ENCODE measurements at regions not wholly inside any gene's neighbourhood (a gene's known extent, or its start where the extent isn't known, plus 50 kb on each side); places are given as distances from the start of the nearest gene placed in this dataset.
"Not testable (repeated sequence)": the region's sequence is repeated elsewhere in the genome, so short reads cannot be mapped to it uniquely, and the experiment has no call there.

GRCh38 chr2:111433892-111434607 is 313.3 kb downstream of the BCL2L11 start:
- H3K27me3 ChIP-seq = not testable (repeated sequence)

DNA sequence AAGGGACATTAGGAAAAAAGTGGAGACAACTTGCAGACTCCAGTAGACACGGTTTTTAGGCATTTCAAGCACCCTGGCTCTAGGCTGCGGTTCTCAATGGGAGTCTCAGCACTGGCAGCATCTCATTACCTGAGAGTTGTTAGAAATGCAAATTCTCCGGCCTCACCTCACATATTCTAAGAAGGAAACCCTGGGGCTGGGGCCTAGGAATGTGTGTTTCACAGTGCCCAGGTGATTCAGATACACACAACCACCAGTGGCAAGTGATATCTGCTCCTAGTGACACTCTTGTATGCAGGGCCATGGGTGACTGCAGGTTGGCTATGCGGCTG is 313.9 kb downstream of the BCL2L11 start:
- DNase-seq; H3K9me3 ChIP-seq; H3K27me3 ChIP-seq; ATAC-seq; intact Hi-C loops (cut with DNase I; ENCODE audit: low total_unique reads); H3K36me3 ChIP-seq; H3K27ac ChIP-seq; H3K4me1 ChIP-seq; in situ Hi-C loops (cut with MboI; ENCODE audit: low sequenced_read_pairs in 4 of 4); H3K4me3 ChIP-seq: not testable (repeated sequence)

More at GRCh38 chr2:111433892-111434607, 313.3 kb downstream of the BCL2L11 start:
- H3K36me3 ChIP-seq; H3K27ac ChIP-seq; ATAC-seq; DNase-seq; H3K4me3 ChIP-seq; in situ Hi-C loops (cut with MboI; ENCODE audit: low sequenced_read_pairs in 4 of 4); H3K4me1 ChIP-seq; intact Hi-C loops (cut with DNase I; ENCODE audit: low total_unique reads); H3K9me3 ChIP-seq: not testable (repeated sequence)

DNA sequence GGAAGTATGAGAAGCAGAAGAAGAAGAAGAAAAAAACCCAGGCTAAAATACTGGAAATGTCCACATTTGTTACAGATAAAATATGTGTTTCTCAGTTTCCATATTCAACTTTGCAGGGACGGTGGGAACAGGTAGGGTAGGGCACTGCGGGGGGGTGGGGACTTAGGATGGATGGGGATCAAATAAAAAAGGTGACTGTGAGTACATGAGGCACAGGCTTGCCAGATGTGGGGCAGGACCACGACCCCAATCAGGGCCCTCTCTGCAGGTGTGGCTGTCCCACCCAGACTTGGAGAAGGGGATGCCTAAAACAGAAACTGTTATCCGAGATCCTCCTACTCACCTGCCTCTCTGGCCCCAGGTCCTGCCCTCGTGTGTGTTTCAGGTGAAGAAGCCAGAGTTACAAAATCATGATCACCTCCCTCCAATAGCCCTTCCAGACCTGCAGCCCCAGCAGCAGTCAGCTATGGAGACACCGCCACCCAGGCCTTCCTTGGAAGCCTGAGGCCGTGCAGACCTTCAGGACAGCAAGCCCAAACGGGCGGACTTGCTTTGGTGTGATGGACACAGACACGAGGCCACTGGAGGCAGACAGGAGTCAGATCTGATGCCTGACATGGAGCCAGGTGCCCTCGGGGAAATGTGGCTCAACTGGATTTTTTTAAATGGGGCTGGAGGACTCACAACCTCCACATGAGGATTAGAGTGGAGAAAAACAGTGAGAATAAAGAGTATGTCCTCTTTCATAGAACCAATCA is 315.0 kb downstream of the BCL2L11 start:
- H3K9me3 ChIP-seq; intact Hi-C loops (cut with DNase I; ENCODE audit: low total_unique reads); H3K27ac ChIP-seq; H3K4me3 ChIP-seq; H3K36me3 ChIP-seq; H3K4me1 ChIP-seq; DNase-seq; H3K27me3 ChIP-seq; in situ Hi-C loops (cut with MboI; ENCODE audit: low sequenced_read_pairs in 4 of 4): not testable (repeated sequence)
- peak in 1 of 2 donors; percentile 20 for ATAC-seq

- H3K27me3 ChIP-seq; intact Hi-C loops (cut with DNase I; ENCODE audit: low total_unique reads); DNase-seq; H3K9me3 ChIP-seq; H3K4me3 ChIP-seq; H3K4me1 ChIP-seq; in situ Hi-C loops (cut with MboI; ENCODE audit: low sequenced_read_pairs in 4 of 4); H3K27ac ChIP-seq; H3K36me3 ChIP-seq; ATAC-seq: not testable (repeated sequence)
These were observed 315.7 kb downstream of the BCL2L11 start for GRCh38 chr2:111436411-111436810.

DNA sequence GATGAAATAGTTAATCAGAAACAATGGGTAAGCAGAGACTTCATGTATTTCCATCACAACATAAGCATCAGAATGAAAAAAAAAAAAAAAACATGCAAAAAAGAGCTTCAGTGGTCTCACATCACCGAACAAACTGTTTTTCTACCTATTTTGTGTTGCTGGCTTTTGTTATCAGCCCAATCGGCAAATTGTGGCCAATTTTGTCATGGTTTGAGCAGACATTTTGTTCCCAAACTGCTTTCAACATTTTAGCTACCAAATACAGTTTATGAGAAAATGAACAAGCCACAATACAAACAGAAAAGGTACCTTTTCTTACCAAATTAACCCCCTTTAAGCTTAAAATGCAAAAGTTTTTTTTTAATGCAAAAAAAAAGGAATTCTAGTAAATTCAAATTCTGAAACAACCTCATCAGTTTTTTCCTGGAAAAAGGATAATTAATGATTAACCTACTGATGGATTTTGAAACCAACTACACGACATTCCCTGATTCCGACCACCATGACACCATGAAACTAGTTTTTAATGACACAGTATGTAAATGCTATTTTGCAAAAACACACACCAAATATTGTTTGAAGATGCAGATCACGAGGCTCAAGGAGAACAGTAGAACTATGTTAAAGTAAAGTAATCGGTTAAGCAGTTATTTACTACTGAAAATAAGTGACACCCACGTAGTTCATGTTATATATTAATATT is 316.7 kb downstream of the BCL2L11 start:
- H3K4me3 ChIP-seq; ATAC-seq; H3K36me3 ChIP-seq; in situ Hi-C loops (cut with MboI; ENCODE audit: low sequenced_read_pairs in 4 of 4); H3K9me3 ChIP-seq; DNase-seq; H3K4me1 ChIP-seq; H3K27ac ChIP-seq; H3K27me3 ChIP-seq; intact Hi-C loops (cut with DNase I; ENCODE audit: low total_unique reads): not testable (repeated sequence)

GRCh38 chr2:111438161-111438560 is 317.4 kb downstream of the BCL2L11 start:
- intact Hi-C loops (cut with DNase I; ENCODE audit: low total_unique reads); ATAC-seq; in situ Hi-C loops (cut with MboI; ENCODE audit: low sequenced_read_pairs in 4 of 4); H3K9me3 ChIP-seq; H3K27ac ChIP-seq; H3K27me3 ChIP-seq; H3K4me3 ChIP-seq; H3K36me3 ChIP-seq; H3K4me1 ChIP-seq; DNase-seq: not testable (repeated sequence)

GRCh38 chr2:111439237-111439636 is 318.5 kb downstream of the BCL2L11 start:
- intact Hi-C loops (cut with DNase I; ENCODE audit: low total_unique reads); DNase-seq; H3K27ac ChIP-seq; H3K4me1 ChIP-seq; H3K4me3 ChIP-seq; H3K36me3 ChIP-seq; in situ Hi-C loops (cut with MboI; ENCODE audit: low sequenced_read_pairs in 4 of 4); H3K9me3 ChIP-seq; H3K27me3 ChIP-seq; ATAC-seq: not testable (repeated sequence)

DNA sequence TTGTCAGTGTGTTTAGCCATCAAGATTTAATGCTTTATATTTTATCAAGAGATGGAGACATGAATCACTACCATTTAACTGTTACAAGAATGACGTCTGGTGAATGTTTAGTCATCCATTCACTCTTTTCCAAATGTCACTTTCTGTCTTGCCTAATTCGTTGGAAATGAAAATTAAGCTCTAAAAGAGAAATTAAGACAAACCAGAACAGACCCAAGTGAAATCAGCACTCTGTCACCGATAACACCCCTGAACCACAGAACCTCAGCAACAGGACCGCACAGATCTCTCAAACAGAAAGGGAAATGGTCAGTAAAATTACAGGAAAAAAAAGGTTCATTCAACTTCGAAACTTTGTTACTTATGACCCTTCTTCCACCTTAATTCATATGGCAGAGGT is 320.9 kb downstream of the BCL2L11 start:
- in situ Hi-C loops (cut with MboI; ENCODE audit: low sequenced_read_pairs in 4 of 4); ATAC-seq; H3K4me1 ChIP-seq: not testable (repeated sequence)

DNA sequence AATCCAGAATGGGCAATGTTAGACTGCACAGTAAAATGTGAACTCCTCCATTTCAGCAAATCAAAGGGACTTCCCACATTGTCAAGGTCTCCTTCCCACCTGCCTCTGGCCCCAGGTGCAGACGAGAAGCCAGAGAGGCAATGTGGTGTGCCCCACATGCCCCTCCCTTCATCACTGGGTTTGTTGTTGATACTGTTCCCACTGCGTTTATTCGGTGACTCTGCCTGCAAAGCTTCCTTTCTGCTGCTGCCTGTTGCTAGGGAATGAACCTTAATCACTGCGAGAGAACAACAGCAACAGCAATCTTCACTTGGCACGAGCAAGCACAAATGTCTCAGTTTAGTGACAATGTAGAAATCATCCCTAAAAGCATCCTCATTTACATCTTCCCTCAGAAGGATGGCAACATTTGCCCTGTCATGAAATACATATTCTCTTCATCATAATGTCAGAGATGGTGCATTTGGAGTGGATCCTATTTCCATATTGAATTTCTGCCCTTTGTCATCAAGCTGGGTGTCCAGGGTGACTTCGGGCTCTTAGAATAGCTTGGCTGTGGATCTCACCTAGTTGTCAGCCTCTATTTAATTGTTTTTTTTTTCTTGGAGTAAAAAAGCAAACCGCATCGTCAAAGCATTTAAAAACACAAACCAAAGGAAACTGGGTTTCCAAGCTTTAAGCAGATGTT is 322.2 kb downstream of the BCL2L11 start:
- DNase-seq; H3K9me3 ChIP-seq; H3K27me3 ChIP-seq; in situ Hi-C loops (cut with MboI; ENCODE audit: low sequenced_read_pairs in 4 of 4); intact Hi-C loops (cut with DNase I; ENCODE audit: low total_unique reads); H3K36me3 ChIP-seq; H3K4me3 ChIP-seq; H3K27ac ChIP-seq; H3K4me1 ChIP-seq: not testable (repeated sequence)
- ATAC-seq = peak; percentile 70 to 76

More for the DNA sequence above, 320.9 kb downstream of the BCL2L11 start:
- H3K27ac ChIP-seq; intact Hi-C loops (cut with DNase I; ENCODE audit: low total_unique reads); H3K4me3 ChIP-seq; DNase-seq; H3K36me3 ChIP-seq; H3K9me3 ChIP-seq; H3K27me3 ChIP-seq: not testable (repeated sequence)

GRCh38 chr2:111444516-111444915 is 323.8 kb downstream of the BCL2L11 start:
- H3K27ac ChIP-seq; intact Hi-C loops (cut with DNase I; ENCODE audit: low total_unique reads); H3K4me3 ChIP-seq; H3K9me3 ChIP-seq; DNase-seq; H3K4me1 ChIP-seq; H3K27me3 ChIP-seq; in situ Hi-C loops (cut with MboI; ENCODE audit: low sequenced_read_pairs in 4 of 4); H3K36me3 ChIP-seq: not testable (repeated sequence)
- ATAC-seq = peak; percentile 13 to 64

DNA sequence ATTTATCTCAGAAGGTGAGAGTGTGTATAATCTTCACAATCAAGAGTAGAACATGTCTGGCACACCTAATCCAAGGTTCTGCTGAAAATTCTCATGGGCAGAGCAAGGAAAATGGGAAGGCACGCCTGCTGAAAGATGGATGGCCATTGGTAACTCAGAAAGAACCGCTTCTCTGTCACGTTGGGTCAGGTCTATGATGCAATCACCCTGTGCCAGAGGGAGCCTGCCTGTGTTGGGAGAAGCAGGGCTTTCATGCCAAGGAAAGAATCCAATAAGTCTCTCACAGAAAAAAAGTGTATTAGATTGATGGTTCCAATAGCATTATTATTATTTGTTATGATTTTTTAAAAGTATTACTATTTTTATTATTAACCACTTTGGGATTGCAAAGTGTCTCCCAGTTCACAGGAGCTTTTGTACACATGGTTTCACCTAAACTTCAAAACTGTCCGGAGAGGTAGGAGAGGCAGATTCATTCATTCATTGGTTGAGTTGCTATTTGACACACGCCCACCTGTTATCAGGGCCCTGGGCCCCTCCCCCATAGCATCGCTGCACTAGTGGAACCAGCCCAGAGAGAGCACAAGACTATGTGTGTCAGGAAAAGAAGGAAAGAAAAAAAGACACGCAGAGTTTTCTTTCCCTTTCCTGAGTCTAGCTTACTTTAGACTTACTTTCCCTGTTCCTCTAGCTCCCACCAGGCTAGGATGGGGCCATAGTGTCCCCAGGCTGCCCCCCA is 324.6 kb downstream of the BCL2L11 start:
- H3K9me3 ChIP-seq; H3K36me3 ChIP-seq; H3K27me3 ChIP-seq; H3K4me3 ChIP-seq; intact Hi-C loops (cut with DNase I; ENCODE audit: low total_unique reads); H3K4me1 ChIP-seq; in situ Hi-C loops (cut with MboI; ENCODE audit: low sequenced_read_pairs in 4 of 4); H3K27ac ChIP-seq; ATAC-seq; DNase-seq: not testable (repeated sequence)
